MM.1S (cell line): ENCODE measurements at regions not wholly inside any gene's neighbourhood (a gene's known extent, or its start where the extent isn't known, plus 50 kb on each side); places are given as distances from the start of the nearest gene placed in this dataset.

Experiments used
- DNase-seq: peaks from one replicate; pipeline ENCODE4 v3.0.0-alpha.2; 2015
- H2AFZ ChIP-seq: fragments of 300-600 bp; sonication (generic); 2 replicates; pipeline ENCODE4 v1.6.0; 2016; ENCODE audit warnings: antibody characterized with exemption, low read length
- H3F3A ChIP-seq: fragments of 300-600 bp; sonication (generic); 2 replicates; pipeline ENCODE4 v1.6.1; 2016; ENCODE audit warnings: mild to moderate bottlenecking, antibody characterized with exemption, low read length, moderate library complexity, mixed read lengths; ENCODE audit not compliant: insufficient read depth
- H3K27ac ChIP-seq: fragments of 300-600 bp; sonication (generic); 2 replicates; pipeline ENCODE4 v1.5.1; 2016; ENCODE audit warnings: mild to moderate bottlenecking, low read length
- H3K27me3 ChIP-seq: fragments of 300-600 bp; sonication (generic); replicated peaks from 2 replicates; pipeline ENCODE4 v1.6.0; 2016; ENCODE audit warnings: low read length; ENCODE audit not compliant: insufficient read depth
- H3K36me3 ChIP-seq: fragments of 300-600 bp; sonication (generic); replicated peaks from 2 replicates; pipeline ENCODE4 v1.6.1; 2016; ENCODE audit warnings: mild to moderate bottlenecking, low read length, mixed read lengths; ENCODE audit not compliant: insufficient read depth
- H3K4me1 ChIP-seq: fragments of 300-600 bp; sonication (generic); 2 replicates; pipeline ENCODE4 v1.6.1; 2016; ENCODE audit warnings: low read length, mixed read lengths
- H3K4me2 ChIP-seq: fragments of 300-600 bp; sonication (generic); 2 replicates; pipeline ENCODE4 v1.6.0; 2016; ENCODE audit warnings: low read depth, low read length
- H3K4me3 ChIP-seq: fragments of 300-600 bp; sonication (generic); 2 replicates; pipeline ENCODE4 v1.5.1; 2016; ENCODE audit warnings: low read length, mixed read lengths
- H3K79me2 ChIP-seq: fragments of 300-600 bp; sonication (generic); 2 replicates; pipeline ENCODE4 v1.6.1; 2016; ENCODE audit warnings: mixed run types, low read length, mixed read lengths
- H3K9ac ChIP-seq: fragments of 300-600 bp; sonication (generic); 2 replicates; pipeline ENCODE4 v1.6.1; 2016; ENCODE audit warnings: low read length, mixed read lengths
- H3K9me2 ChIP-seq: fragments of 300-600 bp; sonication (generic); replicated peaks from 2 replicates; pipeline ENCODE4 v1.6.1; 2016; ENCODE audit warnings: mild to moderate bottlenecking, low read length, mixed read lengths; ENCODE audit not compliant: insufficient read depth
- H3K9me3 ChIP-seq: fragments of 300-600 bp; sonication (generic); replicated peaks from 2 replicates; pipeline ENCODE4 v1.6.1; 2016; ENCODE audit warnings: mild to moderate bottlenecking, low read length, mixed read lengths; ENCODE audit not compliant: insufficient read depth
- H4K20me1 ChIP-seq: fragments of 300-600 bp; sonication (generic); 2 replicates; pipeline ENCODE4 v1.6.1; 2016; ENCODE audit warnings: mild to moderate bottlenecking, low read length, moderate library complexity, mixed read lengths; ENCODE audit not compliant: insufficient read depth
- CTCF ChIP-seq: fragments of 300-600 bp; sonication (generic); IDR thresholded peaks from 2 replicates; pipeline ENCODE4 v1.5.1; 2016; ENCODE audit warnings: antibody characterized with exemption, low read length, mixed read lengths
- EZH2 ChIP-seq: fragments of 300-600 bp; sonication (generic); optimal IDR thresholded peaks from 2 replicates; pipeline ENCODE3; 2017; ENCODE audit warnings: low read depth, mild to moderate bottlenecking, antibody characterized with exemption, low read length, mixed read lengths
- EZH2phosphoT487 ChIP-seq: fragments of 300-600 bp; sonication (generic); IDR thresholded peaks from 2 replicates; pipeline ENCODE4 v1.6.1; 2018; ENCODE audit warnings: antibody characterized with exemption, low read length

DNA sequence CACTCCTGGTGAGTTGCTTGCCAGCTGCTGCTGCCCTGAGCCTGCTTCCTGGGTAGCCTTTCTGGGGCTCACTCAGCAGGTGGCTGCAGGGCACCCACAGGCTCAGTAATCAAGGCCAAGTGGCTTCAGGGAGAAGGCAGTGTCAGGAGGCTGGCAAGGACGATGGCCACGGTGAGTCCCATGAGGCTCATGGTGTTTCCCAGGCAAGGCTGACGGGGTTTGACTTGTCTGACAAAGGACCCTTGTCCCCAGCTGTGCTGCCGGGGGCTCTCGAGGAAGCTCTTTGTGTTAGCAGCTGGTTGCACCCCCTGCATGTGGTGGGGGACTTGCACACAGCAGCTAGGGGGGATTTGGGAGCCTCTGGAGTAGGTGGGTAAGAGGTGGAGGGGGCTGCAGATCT is 190.5 kb upstream of the C1orf174 start:
- Histone ChIP-seq H4K20me1 (no peaks in the 10 kb centered on the region), H3K9ac (no peak overlapping the region), H3K9me2 (no peaks in the 10 kb centered on the region), H2AFZ (no peak overlapping the region), H3K36me3 (no peaks in the 10 kb centered on the region), H3K4me1 (no peaks in the 10 kb centered on the region), H3K79me2 (no peaks in the 10 kb centered on the region), H3K4me2 (no peak overlapping the region), H3K27ac (no peak overlapping the region), H3K9me3 (no peaks in the 10 kb centered on the region), H3K4me3 (no peak overlapping the region), H3K27me3 (peaks cover 83% of the 10 kb centered on the region), H3F3A (no peaks in the 10 kb centered on the region)
- no peak for DNase-seq
- no peak for TF ChIP-seq EZH2phosphoT487
- no peak for TF ChIP-seq EZH2
- TF ChIP-seq CTCF, result no peak

- H3K9me2 ChIP-seq, result no peaks in the 10 kb centered on the region
- no peak overlapping the region for H2AFZ ChIP-seq
- no peaks in the 10 kb centered on the region for H3K4me1 ChIP-seq
- no peaks in the 10 kb centered on the region for H4K20me1 ChIP-seq
- no peak overlapping the region for H3K27ac ChIP-seq
- H3K4me2 ChIP-seq, result no peak overlapping the region
- H3K36me3 ChIP-seq, result no peaks in the 10 kb centered on the region
- DNase-seq, result no peak
- no peaks in the 10 kb centered on the region for H3K9me3 ChIP-seq
- no peak overlapping the region for H3K4me3 ChIP-seq
- no peaks in the 10 kb centered on the region for H3F3A ChIP-seq
- H3K79me2 ChIP-seq, result no peaks in the 10 kb centered on the region
- no peak overlapping the region for H3K9ac ChIP-seq
- H3K27me3 ChIP-seq, result peaks cover 83% of the 10 kb centered on the region
- TF ChIP-seq EZH2phosphoT487 (no peak), CTCF (no peak), EZH2 (no peak)
These were observed 191.0 kb upstream of the C1orf174 start for GRCh38 chr1:4090976-4091660.

- H2AFZ ChIP-seq, result no peak overlapping the region
- no peak overlapping the region for H3K4me2 ChIP-seq
- H3K36me3 ChIP-seq, result no peaks in the 10 kb centered on the region
- no peaks in the 10 kb centered on the region for H4K20me1 ChIP-seq
- no peak overlapping the region for H3K4me3 ChIP-seq
- TF ChIP-seq CTCF (no peak), EZH2phosphoT487 (no peak), EZH2 (no peak)
- no peak overlapping the region for H3K27ac ChIP-seq
- no peak overlapping the region for H3K9ac ChIP-seq
- no peaks in the 10 kb centered on the region for H3K9me3 ChIP-seq
- peaks cover 81% of the 10 kb centered on the region for H3K27me3 ChIP-seq
- H3K9me2 ChIP-seq, result no peaks in the 10 kb centered on the region
- H3K79me2 ChIP-seq, result no peaks in the 10 kb centered on the region
- no peak for DNase-seq
- H3F3A ChIP-seq, result no peaks in the 10 kb centered on the region
- no peaks in the 10 kb centered on the region for H3K4me1 ChIP-seq
These were observed 191.9 kb upstream of the C1orf174 start for GRCh38 chr1:4091996-4092395.
